Ramos (cell line): ENCODE measurements at regions not wholly inside any gene's neighbourhood (a gene's known extent, or its start where the extent isn't known, plus 50 kb on each side); places are given as distances from the start of the nearest gene placed in this dataset.

Experiments used
- in situ Hi-C: fragments of 300-500 bp; cut with MboI; formaldehyde crosslinking; loops from one replicate; pipeline ENCODE4 v1.14.3; 2022; ENCODE audit warnings: low sequenced_read_pairs; ENCODE audit not compliant: unreplicated experiment

DNA sequence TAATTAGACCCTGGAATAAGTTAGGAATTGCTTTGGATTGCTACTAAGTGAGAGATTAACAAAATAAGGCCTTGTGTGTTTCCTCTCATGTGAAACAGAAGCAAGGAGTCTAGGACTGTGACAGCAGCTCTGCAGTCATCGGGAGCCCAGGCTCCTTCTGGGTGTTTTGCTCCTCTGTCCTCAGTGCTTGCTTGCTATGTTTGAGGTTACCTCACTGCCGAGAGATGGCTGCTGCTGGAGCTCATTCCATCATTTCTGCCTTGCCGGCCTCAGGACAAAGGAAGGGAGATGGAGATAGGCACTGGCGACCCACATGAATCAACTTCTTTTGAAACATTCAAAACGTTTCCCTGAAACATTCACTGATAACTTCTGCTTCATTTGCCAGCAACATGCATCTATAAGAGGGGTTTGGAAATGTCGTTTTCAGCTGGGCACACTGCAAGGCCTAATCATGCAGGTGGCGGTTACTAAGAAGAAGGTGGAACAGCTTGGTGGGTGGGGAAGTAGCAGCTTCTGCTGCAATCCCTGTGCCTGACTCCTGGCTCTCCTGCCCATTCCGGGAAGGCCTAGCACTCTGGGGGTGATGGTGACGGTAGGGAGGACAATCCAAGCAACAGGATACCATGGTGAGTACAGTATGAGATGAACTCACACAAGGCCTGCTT, 77.2 kb upstream of the CD180 start:
- in situ Hi-C loops = no loop called here

DNA sequence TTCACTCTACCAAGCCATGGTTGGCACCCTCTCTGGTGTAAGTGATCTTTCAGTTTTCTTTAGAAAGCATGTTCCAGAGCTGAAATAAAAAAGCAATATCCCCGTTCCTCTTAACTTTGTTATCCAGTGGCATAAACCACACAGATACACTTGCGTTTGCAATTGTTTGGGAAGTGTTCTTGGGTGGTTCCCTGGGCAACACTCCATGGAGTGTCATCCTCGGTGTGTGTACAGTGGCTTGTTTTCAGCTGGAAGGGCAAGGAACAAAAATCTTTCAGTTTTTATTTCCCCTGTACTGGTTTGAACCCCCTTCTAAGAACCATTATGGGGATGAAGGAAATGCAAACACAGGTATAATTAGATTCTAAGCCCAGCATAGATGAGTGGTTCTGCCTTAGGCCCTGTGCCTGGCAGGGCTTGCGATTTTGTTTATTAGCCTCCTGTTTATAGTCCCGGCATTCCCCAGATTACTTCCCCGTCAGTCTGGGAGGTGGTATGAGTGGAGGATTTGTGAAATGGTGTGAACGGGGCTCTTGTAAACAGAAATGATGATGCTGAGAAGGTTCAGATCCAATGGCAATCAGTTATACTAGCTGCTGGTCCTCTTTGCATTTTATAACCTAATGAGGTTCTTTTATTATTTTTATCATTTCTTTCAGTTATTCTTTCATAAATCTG, 76.0 kb upstream of the CD180 start:
- in situ Hi-C loops = no loop called here

DNA sequence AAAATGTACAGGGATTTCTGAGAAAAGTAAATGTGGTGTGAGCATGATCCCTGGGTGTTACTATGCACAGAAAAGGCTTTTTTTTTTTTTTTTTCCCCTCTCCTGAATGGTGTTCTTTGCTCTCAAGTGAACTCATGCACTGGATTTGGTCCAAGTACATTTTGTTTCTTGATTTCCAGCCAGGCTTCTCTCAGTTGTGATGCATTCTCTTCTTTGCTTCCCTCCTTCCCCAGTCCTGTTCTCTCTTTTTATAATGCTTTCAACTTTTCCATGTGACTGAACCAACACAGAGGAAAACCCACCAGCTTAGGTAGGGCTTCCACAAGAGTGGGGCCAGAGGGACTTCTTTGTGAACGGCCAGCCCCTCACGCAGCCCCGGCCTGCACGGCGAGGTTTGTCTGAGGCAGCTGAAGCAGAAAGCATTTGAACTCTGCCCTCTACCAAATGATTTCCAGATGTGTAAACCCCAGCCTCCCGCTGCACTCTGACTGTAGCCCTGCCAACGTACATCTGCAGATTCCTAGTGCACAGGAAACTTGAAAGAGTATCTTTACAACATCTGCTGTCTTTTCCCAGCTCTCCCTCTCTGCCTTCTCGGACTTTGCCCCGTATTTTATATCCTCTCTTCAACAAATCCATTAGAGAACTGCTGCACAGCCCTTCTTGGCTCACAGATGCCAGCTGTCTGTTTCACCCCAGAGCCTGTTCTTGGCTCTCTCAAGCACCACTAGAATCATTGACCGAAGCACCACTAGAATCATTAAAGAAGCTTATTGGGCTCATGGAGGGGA, 71.8 kb upstream of the CD180 start:
- in situ Hi-C loops = no loop called here

DNA sequence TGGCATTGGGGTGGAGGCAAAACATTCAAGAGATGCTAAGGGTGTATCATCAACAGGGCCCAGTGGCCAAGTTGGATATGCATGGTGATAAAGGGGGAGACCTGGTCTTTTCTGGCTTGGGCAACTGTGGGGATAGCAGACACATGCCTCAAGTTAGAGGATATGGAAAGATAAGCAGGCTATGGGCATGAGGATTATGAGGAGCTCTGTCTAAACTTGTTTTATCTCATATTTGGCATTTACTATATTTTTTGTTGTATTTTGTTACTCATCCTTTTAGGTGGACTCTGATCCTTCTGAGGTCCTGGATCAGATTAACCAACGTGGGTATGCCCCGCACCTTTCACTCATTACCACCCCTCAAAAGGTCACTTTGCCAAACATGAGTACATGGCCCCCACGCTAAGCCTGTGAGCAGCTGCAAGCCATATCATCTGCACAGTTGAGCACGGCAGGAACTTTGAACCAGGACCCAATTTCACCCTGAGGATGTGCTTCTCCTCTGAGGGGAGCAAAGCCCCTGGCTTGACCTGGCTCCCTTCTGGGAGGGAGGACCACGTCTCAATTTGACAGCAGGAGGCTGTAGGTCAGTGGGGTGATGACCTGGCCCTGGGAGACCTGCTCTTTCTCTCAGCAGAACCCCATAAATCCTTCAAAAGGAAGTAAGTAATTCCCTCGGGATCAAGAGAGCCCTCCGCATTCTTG, 71.1 kb upstream of the CD180 start:
- in situ Hi-C loops = no loop called here

DNA sequence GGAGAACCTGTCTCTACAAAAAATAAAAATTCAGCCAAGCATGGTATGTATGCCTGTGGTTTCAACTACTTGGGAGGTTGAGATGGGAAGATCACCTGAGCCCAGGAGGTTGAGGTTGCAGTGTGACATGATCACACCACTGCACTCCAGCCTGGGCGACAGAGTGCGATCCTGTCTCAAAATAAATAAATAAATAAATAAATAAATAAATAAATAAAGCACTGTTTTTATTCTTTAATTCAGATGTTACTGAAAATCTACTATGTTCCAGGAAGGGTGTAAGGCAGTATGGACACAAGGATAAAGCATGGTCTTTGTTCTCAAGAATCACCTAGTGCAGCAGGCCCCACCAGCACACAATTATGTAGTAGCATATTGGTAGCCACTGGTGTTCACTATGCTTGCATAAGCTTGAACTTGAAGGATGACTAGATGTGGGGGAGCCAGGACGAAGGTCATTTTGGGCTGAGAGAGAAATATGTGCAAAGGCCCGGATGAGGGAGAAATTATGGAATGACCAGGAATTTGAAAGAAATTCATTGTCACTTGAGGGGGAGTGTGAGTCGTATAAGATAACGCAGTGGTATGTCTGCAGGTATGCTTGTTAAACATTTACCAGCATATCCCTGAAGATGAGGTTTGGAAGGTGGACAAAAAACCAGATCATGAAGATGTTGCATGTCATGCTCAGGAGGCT, 70.2 kb upstream of the CD180 start:
- in situ Hi-C loops = no loop called here

DNA sequence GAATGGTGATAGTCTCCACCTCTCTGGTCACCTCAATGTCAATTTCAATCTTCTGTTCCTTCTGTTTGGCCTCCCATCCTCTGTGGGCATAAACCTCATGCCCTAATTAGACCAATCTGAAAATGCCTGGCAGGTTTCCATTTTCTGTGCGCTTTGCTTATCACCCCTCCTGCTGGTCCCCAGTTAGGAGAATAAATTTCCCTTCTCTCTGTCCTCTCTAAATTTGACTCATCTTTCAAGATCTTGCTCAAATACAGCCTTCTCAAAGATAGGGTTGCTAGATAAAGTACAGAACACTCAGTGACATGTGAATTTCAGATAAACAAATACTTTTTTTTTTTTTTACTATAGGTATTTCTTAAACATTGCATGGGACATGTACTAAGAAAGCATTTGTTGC, 69.4 kb upstream of the CD180 start:
- in situ Hi-C loops = no loop called here

DNA sequence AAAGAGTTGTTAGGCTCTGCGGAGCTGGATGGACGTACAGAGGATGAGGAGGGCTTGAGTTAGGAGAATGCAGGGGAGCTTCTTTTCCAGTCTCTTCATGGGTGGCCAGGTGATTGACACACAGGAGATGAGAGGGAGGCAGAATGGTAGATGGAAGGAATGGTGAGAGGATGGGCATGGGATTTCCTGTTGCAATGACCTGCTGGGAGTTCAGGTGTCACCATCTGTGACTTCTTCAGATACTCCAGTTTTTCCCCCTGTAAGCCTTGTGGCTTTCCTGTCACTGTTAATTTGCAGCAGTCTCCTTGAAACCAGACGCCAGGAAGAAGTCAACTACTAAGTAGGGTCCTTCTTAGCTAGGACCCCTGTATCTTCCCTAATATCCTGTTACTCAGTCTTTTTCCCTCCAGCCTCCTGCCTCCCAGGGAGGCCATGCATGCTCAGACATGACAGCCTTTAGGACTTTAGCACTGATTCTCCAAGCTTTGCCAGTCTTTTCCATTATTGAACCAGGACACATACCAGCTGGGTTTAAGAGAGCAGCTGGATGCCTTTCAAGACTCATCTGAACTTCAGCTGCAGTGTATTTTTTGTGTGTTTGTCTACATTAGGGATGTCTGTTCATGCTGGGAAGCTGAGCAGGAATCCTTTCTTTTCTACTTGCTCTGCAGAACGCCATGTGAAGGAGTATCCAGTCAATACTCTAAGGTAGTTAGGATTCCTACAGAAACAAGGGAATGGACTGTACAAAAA, 67.2 kb upstream of the CD180 start:
- in situ Hi-C loops = no loop called here

DNA sequence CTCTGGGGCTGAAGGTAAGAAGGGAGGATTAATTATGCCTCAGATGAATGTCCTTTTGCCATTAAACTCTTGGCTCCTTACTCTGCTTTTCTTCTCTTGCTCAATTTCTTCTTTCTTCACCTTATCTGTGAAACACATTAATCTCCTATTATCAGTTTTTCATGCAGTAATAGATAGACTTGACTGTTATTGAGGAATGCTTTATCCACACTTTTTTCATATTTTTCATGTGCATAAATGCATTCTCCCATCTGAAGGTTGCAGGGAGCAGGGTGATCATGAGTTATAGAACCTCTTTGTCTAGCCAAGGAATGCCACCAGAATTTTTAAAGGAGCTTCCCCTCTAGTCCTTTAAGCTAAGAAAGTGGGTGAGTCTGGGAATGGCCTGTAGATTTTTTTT, 66.4 kb upstream of the CD180 start:
- in situ Hi-C loops = no loop called here

DNA sequence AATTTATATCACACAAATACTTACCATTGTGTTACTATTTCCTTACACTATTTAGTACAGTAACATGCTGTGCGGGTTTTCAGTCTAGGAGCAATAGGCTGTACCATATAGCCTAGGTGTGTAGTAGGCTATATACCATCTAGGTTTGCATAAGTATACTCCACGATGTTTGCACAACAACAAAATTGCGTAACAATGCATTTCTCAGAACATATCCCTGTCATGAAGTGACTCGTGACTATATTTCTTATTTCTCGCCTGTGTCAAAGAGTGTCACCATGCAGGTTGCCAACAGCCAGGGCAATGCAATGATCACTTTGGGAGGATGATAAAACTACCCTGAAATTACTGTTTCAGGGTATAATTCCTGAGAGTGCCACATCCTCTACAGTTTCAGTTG, 65.6 kb upstream of the CD180 start:
- in situ Hi-C loops = no loop called here

DNA sequence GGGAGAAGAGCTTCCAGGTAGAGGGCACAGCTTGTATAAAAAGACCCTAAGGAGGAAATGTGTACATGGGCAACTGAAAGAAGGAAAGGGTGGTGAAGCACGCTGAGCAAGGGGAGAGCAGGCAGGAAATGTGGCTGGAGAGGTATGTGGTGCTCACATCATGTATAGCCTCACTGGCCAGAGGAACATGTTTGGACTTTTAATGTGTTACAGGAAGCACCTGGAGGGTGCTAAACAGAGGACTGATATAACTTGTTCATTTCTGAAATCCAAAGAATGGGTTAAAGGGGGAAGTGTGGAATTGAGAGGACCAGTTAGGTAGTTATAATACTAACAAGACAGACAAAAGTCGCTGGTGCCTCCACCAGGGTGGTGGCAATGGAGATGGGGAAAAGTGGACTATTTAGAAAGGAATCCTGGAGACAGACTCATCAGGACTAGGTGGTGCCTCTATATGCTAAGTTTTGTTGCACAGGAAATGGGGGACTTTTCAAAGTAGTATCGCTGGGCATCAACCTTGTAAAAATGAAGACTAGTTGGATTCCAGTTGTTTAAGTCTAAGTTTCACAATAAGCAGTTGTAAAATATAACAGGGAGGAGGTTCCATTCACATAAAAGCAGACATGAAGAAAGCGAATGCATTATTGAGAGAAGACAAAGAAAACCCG, 63.1 kb upstream of the CD180 start:
- in situ Hi-C loops = no loop called here

DNA sequence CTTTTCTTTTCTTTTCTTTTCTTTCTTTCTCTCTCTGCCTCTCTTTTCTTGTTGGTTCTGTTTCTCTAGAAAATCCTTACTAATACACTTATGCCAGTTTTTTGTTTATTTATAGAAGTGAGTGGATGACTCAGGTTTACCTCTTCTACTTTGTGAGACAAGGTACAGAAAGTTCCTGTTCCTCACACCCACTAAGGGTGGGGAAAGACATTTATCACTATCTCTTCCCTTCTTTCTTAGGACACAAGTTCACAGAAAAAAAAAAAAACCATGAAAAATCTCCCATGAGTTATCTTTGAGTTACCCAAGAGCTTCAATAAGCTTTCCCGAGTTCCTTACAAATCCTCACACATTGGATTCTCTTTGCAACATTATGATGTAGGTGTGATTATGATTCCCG, 60.9 kb upstream of the CD180 start:
- in situ Hi-C loops = no loop called here

DNA sequence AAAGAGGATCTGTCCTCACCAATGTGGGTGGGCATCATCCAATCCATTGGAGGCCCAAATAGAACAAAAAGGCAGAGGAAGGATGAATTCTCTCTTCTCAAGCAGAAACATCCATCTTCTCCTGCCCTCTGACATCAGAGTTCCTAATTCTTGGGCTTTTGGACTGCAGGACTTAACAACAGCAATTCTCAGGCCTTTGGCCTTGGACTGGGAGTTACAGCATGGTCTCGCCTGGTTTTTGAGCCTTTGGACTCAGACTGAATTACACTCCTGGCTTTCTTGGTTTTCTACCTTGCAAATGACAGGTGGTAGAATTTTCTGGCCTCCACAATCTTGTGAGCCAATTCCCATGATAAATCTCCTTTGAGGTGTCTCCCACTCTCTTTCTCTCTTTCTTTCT, 60.5 kb upstream of the CD180 start:
- in situ Hi-C loops = no loop called here

DNA sequence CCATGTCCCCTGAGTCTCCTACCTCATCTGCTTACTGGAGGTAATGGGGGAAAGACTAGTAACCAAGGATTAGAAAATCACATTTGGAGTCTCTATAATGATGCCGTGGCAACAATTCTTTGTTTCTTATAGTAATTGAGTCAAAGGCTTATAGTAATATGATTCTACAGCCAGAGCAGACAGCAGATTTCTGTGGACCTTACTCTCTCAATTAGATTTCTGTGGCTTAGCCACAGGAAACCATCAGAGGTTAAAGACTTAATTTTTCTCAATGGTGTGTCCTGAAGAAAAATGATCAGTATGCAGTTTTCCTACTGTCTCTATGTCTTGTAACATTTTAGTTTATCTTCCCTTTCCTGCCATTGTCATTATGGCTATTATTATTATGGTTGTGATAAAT, 59.3 kb upstream of the CD180 start:
- in situ Hi-C loops = no loop called here

DNA sequence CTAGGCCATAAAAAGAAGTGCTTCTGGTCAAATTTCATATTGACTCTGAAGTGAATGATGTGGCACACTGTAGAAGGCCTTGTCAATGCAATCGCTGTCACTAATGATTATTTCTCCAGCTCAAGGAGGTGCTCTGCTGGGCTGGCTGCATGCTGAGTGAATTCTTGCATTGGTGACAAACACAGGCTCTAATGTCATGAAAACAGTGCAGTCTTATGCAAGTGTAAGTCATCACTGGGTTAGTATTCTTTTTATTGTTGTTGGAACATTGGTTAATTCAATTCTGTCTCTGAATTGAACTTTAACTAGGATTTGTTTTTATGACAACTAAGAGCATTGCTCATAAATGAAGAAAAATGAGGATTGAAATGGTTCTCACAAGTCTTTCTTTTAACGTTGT, 57.3 kb upstream of the CD180 start:
- in situ Hi-C loops = no loop called here

DNA sequence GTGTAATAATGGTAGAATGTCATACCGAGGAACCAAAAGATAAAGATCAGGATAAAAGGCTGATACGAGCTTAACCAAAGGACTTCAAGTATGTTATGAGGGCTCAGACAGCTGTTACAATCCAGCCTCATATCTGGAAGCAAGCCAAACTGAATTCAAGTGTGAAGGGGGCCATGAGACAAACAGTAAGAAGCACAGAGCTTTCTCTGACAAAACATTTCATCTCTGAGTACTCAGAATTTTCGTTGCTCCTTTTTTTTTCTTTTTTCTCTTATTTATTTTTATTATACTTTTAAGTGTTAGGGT, 52.9 kb upstream of the CD180 start:
- in situ Hi-C loops = loop anchor here (25.0 kb wide), 1 partner anchor 1013 kb away; no protein-coding TSS in a partner anchor

DNA sequence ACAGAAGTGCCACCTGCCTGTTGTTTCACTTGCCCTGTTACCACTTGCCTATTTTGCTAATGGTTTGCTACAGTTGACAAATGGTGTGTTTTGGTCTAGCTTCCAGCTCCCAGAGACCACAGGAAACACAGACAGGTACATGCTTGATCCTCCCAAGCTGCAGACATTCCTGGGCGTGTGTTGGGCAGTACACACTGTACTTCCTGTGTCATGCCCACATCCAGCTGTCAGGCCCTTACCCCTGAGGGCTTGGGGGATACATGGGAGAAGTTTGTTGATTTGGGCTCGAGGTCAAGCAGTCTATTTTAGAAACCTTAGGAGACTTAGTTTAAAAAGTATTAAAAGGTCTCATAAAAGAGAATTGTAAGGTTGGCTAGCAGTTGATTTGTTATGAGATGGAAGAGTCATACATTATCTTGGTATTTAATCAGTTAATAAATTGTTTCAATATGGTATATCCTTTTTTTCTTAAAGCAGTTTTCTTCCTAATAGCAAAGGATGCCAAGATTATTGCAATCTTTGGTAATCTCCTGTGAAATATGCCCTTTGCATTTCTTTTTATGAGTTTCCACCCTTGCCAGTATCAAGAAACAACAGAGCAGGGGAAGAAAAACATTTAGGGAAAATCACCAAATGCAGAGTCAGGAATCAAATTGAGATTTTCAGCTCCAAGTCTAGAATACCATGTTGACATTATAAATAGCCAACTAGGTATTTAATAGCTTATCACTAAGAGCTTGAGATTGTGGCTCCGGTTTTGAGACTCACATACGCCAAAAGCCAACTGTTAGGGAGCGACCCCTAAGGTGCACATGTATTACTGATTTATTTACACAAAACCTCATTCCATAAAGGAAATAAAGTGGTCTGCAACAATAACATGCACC, 52.3 kb upstream of the CD180 start:
- in situ Hi-C loops = loop anchor here (25.0 kb wide), 1 partner anchor 1013 kb away; no protein-coding TSS in a partner anchor

DNA sequence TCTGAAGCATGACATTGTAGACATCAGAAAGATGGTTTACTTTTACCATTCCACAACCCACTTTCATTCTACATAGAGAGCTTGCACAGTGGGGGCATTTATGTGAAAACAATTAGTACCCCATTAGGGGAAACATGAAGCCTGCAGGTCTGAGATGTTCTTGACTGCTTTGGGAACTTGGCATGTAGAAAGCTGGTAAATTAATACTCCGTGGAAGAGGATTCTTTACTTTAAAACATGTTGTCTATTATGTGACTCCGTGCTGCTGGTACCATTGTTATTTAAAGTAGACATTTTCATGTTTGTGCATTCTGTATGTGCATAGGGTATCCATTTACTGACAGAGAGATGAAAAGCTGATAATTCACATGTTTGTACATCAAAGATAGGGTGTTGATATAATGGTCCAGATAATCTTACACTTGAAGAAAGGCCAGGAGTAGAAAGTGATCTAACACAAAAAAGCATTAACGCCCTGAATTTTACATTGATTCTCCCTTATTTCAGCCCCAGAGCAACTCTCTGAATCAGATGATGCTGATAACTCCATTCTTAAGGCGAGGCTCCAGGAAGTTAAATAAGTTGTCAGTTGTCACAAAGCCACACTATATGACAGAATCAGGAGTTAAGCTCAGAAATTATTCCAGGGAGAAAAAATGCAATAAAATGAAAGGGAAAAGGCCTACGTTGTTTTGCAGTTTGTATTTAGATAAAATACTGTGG, 50.1 kb upstream of the CD180 start:
- in situ Hi-C loops = loop anchor here (25.0 kb wide), 1 partner anchor 1016 kb away; no protein-coding TSS in a partner anchor
